Ectodermal cell (in vitro differentiated cells): ENCODE measurements at regions not wholly inside any gene's neighbourhood (a gene's known extent, or its start where the extent isn't known, plus 50 kb on each side); places are given as distances from the start of the nearest gene placed in this dataset.

Experiments
- H3K27ac ChIP-seq: 2 replicates; pipeline ENCODE4 v1.7.0; 2013; ENCODE audit warnings: mild to moderate bottlenecking, low read depth, low read length; ENCODE audit not compliant: insufficient read depth, poor library complexity, severe bottlenecking
- H3K27me3 ChIP-seq: 2 replicates; pipeline ENCODE4 v1.7.0; 2013; ENCODE audit warnings: mild to moderate bottlenecking, low read length; ENCODE audit not compliant: insufficient read depth, control insufficient read depth, poor library complexity, severe bottlenecking
- H3K36me3 ChIP-seq: one replicate; pipeline ENCODE4 v1.7.0; 2013; ENCODE audit warnings: low read length; ENCODE audit not compliant: control insufficient read depth, insufficient read depth
- H3K4me1 ChIP-seq: one replicate; pipeline ENCODE4 v1.7.0; 2013; ENCODE audit warnings: low read length; ENCODE audit not compliant: control insufficient read depth, insufficient read depth
- H3K4me3 ChIP-seq: 2 replicates; pipeline ENCODE4 v1.7.0; 2013; ENCODE audit warnings: low read depth, low read length, control low read depth; ENCODE audit not compliant: insufficient read depth
- H3K9me3 ChIP-seq: 2 replicates; pipeline ENCODE4 v1.7.0; 2013; ENCODE audit warnings: mild to moderate bottlenecking, low read length, moderate library complexity; ENCODE audit not compliant: control insufficient read depth
- WGBS, 2 experiments: methylation state at CpG; one replicate each; pipeline ENCODE4 v1.1.7; 2013; ENCODE audit warnings: missing lambda C conversion rate in 2 of 2; 5-methylcytosine and 5-hydroxymethylcytosine counted together

DNA sequence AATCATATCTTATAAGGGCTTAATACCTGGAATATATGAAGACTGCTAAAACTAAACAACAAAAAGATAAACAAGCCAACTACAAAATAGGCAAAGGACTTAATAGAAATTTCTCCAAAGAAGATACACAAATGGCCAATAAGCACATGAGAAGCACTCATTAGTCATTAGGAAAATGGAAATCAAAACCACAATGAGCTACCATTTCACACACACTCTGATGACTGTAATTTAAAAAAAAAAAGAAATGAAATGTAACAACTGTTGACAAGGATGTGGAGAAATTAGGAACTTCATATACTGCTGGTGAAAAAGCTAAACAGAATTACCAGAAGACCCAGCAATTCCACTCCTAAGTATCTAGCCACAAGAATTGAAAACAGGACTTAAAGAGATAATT, 374.2 kb upstream of the ZP4 start:
- no peak overlapping the region for H3K4me3 ChIP-seq

DNA sequence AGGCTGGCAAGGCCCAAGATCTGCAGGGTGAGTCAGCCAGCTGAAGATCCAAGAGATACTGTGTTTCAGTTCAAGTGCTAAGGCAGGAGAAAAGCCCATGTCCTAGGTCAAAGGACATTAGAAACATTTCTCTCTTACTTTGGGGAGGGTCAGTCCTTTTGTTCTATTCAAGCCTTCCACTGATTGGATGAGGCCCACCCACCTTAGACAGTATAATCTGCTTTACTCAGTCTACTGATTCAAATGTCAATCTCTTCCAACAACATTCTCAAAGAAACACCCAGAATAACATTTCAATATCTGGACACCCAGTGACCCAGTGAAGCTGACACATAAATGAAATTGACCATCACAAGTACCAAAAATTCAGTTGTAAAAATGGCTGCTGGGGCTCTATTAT, 367.8 kb upstream of the ZP4 start:
- Histone ChIP-seq H3K4me3 (no peak overlapping the region), H3K9me3 (no peaks in the 10 kb centered on the region), H3K27me3 (no peaks in the 10 kb centered on the region), H3K36me3 (no peaks in the 10 kb centered on the region), H3K4me1 (peaks cover 6% of the 10 kb centered on the region), H3K27ac (no peak overlapping the region)

More for the DNA sequence above, 374.2 kb upstream of the ZP4 start:
- Histone ChIP-seq H3K27ac (no peak overlapping the region), H3K36me3 (no peaks in the 10 kb centered on the region), H3K4me1 (no peaks in the 10 kb centered on the region), H3K27me3 (no peaks in the 10 kb centered on the region), H3K9me3 (no peaks in the 10 kb centered on the region)

DNA sequence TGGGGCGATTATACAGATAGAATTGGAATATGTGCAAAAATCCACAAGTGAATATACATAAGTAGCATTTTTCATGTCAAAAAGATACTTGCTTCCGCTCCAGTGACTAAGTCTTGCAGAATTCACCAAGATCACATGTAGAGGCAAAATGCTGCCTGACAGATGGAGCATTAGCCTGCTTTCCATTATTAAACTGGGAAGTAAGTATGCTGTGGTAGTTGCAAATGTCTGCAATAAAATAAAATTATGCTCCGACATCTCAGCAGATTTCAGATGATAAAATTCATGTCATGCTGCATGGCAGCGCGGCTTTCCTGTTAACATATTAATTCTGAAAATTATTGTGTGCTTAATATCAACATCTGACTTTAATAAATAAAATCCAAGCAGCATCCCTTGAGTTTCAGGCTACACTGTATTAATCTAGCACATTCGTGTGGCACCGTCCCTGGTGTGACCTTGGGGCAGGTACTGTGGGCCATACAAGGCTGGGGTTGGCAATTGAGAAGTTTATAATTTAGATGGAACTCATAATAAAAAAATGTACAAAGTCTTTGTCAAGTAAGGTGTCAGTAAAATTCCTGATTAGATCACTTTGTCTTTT, 366.4 kb upstream of the ZP4 start:
- Histone ChIP-seq H3K4me3 (no peak overlapping the region), H3K27me3 (no peaks in the 10 kb centered on the region), H3K36me3 (no peaks in the 10 kb centered on the region), H3K27ac (no peak overlapping the region), H3K4me1 (peaks cover 6% of the 10 kb centered on the region), H3K9me3 (no peaks in the 10 kb centered on the region)
- WGBS, 2 experiments = 77 to 97% methylated on average over 4 to 6 of the region's 7 CpGs

DNA sequence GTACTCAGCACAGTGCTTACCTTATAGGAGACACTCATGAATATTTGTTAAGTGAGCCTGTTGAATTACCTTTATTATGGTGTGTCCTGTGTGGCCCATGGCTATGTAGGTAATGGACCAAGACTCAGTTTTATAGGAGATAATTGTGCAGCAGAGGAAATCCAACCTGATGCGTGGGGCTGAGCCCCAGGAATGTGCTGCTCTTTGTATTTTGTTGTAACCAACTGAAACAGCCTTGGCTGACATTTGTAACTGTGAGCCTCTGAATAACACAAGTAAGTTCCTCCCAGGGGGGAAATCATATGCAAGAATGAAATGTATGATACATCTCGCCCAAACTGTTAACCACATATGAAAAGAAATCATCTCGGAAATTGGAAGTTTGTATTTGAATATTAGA, 364.2 kb upstream of the ZP4 start:
- H3K36me3 ChIP-seq = no peaks in the 10 kb centered on the region
- H3K27me3 ChIP-seq = no peaks in the 10 kb centered on the region
- WGBS, 2 experiments = 22 to 26% methylated on average over 1 of the region's 3 CpGs
- no peak overlapping the region for H3K27ac ChIP-seq
- H3K4me3 ChIP-seq = no peak overlapping the region
- H3K9me3 ChIP-seq = no peaks in the 10 kb centered on the region
- H3K4me1 ChIP-seq = peaks cover 6% of the 10 kb centered on the region

DNA sequence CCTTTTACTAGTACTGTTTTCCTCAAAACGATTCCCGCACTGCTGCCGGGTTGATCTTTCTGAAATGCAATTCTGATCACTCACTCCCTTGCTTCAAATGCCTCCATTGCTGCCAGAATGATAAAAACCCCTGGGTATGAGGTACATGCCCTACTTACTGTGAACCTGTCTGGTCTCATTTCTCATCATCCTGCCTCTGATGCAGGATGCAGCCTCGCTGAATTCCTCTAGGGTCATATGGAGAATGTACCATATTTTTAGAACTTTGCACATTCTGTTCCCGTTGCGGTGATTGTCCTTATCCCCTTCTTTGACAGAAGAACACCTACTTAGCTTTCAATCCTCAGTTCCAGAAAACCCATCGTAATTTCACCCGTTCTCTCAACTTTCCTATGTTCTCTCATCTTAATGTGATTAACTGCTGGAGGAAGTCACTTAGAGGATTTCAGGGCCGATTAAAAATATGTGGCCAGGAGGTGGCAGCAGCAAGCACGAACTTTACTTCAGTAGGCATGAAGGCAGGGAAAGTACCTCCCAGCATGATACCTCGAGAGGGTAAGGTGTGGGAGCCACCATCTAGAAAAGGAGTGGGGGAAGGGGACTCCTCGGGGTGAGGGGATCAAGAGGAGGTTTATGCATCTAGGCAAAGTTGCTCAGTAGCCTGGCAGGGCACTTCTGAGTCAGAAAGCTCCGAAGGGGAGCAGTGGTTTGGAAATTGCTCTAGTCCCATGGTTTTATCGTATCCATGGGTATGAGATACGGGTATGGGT, 361.5 kb upstream of the ZP4 start:
- 68 to 70% methylated on average over 14 to 15 of the region's 15 CpGs for WGBS, 2 experiments
- no peaks in the 10 kb centered on the region for H3K36me3 ChIP-seq
- H3K27me3 ChIP-seq = no peaks in the 10 kb centered on the region
- peaks cover 6% of the 10 kb centered on the region for H3K4me1 ChIP-seq
- H3K4me3 ChIP-seq = no peak overlapping the region
- no peaks in the 10 kb centered on the region for H3K9me3 ChIP-seq
- H3K27ac ChIP-seq = no peak overlapping the region

DNA sequence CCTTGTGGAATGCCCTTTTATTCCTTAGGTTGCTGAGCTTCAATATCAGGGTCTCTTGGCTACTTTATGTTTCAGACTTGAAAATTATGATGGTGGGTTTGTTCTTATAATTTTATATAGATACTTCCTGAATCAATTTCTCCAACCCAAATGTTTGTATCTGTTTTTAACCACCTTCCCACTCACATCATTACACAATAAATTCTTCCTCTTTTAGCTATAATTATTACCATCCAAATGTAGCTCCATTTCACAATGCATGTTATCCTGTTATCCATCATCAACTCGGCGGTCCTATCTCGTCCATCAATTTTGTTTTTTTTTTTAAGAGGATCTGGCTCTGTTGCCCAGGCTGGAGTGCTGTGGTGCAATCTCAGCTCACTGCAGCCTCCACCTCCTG, 357.6 kb upstream of the ZP4 start:
- 88 to 91% methylated on average over 3 of the region's 3 CpGs for WGBS, 2 experiments
- H3K27ac ChIP-seq = no peak overlapping the region
- no peaks in the 10 kb centered on the region for H3K4me1 ChIP-seq
- no peak overlapping the region for H3K4me3 ChIP-seq
- H3K9me3 ChIP-seq = no peaks in the 10 kb centered on the region
- H3K36me3 ChIP-seq = no peaks in the 10 kb centered on the region
- no peaks in the 10 kb centered on the region for H3K27me3 ChIP-seq

DNA sequence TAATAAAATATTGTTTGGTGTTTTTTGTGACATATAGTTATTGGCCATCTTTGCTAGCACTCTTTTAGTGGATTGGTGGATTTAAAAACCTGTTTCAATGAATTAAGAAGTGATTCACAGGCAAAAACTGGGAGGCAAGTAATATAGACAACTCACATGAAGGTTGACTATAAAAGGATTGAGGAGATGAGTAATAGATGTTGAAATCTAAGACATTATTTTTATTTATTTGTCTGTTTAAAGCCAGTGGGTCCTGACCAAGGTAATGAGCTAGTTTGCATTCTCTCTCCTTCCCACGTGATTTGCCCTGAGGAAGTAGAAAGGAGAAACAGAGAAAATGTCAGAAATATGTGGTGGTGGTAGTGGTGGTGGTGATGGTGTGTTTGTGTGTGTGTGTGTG, 351.5 kb upstream of the ZP4 start:
- no peaks in the 10 kb centered on the region for H3K27me3 ChIP-seq
- no peaks in the 10 kb centered on the region for H3K4me1 ChIP-seq
- WGBS, 2 experiments = 100% methylated on average over 1 of the region's 1 CpG
- no peak overlapping the region for H3K4me3 ChIP-seq
- no peaks in the 10 kb centered on the region for H3K9me3 ChIP-seq
- no peaks in the 10 kb centered on the region for H3K36me3 ChIP-seq
- H3K27ac ChIP-seq = no peak overlapping the region

DNA sequence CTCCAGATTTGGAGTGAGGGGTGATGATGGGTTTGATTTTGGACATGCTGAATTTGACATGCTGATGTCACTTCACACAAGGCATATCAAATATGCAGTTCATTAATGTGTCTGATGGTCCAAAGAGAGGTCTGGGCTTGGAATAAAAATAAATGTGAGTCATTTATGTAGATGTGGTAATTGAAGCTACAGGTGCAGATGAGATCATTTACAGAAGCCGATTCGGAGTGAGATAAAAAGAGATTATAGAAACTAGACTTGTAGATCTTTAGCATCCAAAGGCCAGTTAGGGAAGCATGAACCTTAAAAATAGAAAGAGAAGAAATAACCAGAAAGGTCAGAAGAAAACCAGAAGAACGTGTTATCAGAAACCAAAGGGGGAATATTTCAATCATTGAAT, 350.9 kb upstream of the ZP4 start:
- no peaks in the 10 kb centered on the region for H3K27me3 ChIP-seq
- H3K4me3 ChIP-seq = no peak overlapping the region
- H3K27ac ChIP-seq = no peak overlapping the region
- no peaks in the 10 kb centered on the region for H3K36me3 ChIP-seq
- H3K4me1 ChIP-seq = no peaks in the 10 kb centered on the region
- no peaks in the 10 kb centered on the region for H3K9me3 ChIP-seq
- 93 to 94% methylated on average over 3 of the region's 3 CpGs for WGBS, 2 experiments

DNA sequence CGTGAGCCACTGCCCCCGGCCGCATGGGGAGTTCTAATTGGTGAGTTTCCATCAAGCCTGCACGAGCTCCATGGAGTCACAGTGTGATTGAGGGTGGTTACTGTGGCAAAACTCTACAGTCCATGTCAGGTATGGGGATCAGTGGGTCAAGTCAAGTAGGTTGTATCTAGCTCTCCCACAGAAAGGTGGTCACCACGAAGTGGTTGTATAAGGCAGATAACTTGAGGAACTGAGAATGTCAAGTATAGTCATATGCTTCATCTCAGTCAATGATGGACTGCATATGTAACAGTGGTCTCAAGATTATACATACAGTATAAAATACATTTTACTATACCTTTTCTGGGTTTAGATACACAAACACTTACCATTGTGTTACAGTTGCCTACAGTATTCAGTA, 348.6 kb upstream of the ZP4 start:
- no peaks in the 10 kb centered on the region for H3K36me3 ChIP-seq
- H3K9me3 ChIP-seq = no peaks in the 10 kb centered on the region
- no peaks in the 10 kb centered on the region for H3K4me1 ChIP-seq
- no peak overlapping the region for H3K4me3 ChIP-seq
- H3K27me3 ChIP-seq = no peaks in the 10 kb centered on the region
- WGBS, 2 experiments = 88 to 89% methylated on average over 5 of the region's 5 CpGs
- H3K27ac ChIP-seq = no peak overlapping the region

DNA sequence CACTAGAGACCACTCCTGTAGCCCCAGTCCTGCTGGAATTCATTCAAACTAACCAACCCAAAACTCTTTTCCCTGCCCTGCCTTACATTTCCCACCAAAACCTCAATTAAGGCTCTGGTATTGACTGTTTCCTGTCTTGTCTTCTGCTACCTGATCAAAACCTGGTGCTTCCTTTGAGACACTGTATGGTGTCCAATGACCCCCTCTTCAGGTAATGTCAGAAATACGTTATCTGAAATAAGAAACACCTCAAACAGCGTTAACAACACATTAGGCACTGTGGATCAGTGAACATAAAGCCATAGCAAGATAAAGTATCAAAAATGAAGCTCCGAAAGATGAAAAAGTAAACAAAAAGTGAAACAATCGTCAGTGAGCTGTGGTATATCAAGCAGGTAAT, 343.2 kb upstream of the ZP4 start:
- Histone ChIP-seq H3K4me3 (no peak overlapping the region), H3K4me1 (no peaks in the 10 kb centered on the region), H3K27ac (no peak overlapping the region), H3K36me3 (no peaks in the 10 kb centered on the region), H3K9me3 (no peaks in the 10 kb centered on the region), H3K27me3 (no peaks in the 10 kb centered on the region)
- WGBS, 2 experiments = 52 to 63% methylated on average over 3 to 4 of the region's 4 CpGs
